ENCODE measurements at regions not wholly inside any gene's neighbourhood (a gene's known extent, or its start where the extent isn't known, plus 50 kb on each side); places are given as distances from the start of the nearest gene placed in this dataset.

- DNase-seq (ENCODE audit: low read depth), result no peak
Observed at GRCh38 chr14:25756876-25757275, 706.9 kb upstream of the STXBP6 start.

- DNase-seq (ENCODE audit: low read depth), result no peak
Observed at GRCh38 chr14:25753130-25753529, 703.2 kb upstream of the STXBP6 start.

- DNase-seq (ENCODE audit: low read depth), result no peak
Observed at GRCh38 chr14:25750436-25750835, 700.5 kb upstream of the STXBP6 start.

All from amniotic epithelial cell (primary cell).